Thoracic aorta (tissue), 2 donors: ENCODE measurements at regions not wholly inside any gene's neighbourhood (a gene's known extent, or its start where the extent isn't known, plus 50 kb on each side); places are given as distances from the start of the nearest gene placed in this dataset.

Source experiments
- ATAC-seq: fragments of 150-250 bp; one replicate; pipeline ENCODE4 v1.8.0; 2017; ENCODE audit warnings: low read depth; ENCODE audit not compliant: insufficient number of reproducible peaks, low FRiP score
- DNase-seq: peaks from one replicate; pipeline ENCODE4 v3.0.0-alpha.2; 2020; ENCODE audit warnings: low spot score
- H3K27ac ChIP-seq, 2 donors: fragments of 200-600 bp; sonication (generic); 1 replicate in 1 of 2; 2 replicates in 1 of 2; pipeline ENCODE4 v1.5.1; 2016; ENCODE audit warnings: mild to moderate bottlenecking in 2 of 2, moderate library complexity in 2 of 2
- H3K27me3 ChIP-seq: fragments of 200-600 bp; sonication (generic); replicated peaks from 2 replicates; pipeline ENCODE4 v1.6.0; 2016; ENCODE audit warnings: mild to moderate bottlenecking; ENCODE audit not compliant: insufficient read depth
- H3K36me3 ChIP-seq: fragments of 200-600 bp; sonication (generic); one replicate; pipeline ENCODE4 v1.5.1; 2016
- H3K4me1 ChIP-seq, 2 donors: fragments of 200-600 bp; sonication (generic); 1 replicate in 1 of 2; 2 replicates in 1 of 2; pipeline versions ENCODE4 v1.5.1 to v1.6.0; 2016; ENCODE audit warnings: low read depth in 2 of 2, mild to moderate bottlenecking in 1 of 2; ENCODE audit not compliant: control insufficient read depth in 1 of 2
- H3K4me3 ChIP-seq: fragments of 200-600 bp; sonication (generic); 2 replicates; pipeline ENCODE4 v1.5.1; 2016; ENCODE audit warnings: mild to moderate bottlenecking
- H3K9me3 ChIP-seq: fragments of 200-600 bp; sonication (generic); 2 replicates; pipeline ENCODE4 v1.5.1; 2016
- CTCF ChIP-seq: fragments of 200-600 bp; sonication (generic); IDR thresholded peaks from one replicate; pipeline ENCODE4 v1.5.1; 2019; ENCODE audit warnings: antibody characterized with exemption

DNA sequence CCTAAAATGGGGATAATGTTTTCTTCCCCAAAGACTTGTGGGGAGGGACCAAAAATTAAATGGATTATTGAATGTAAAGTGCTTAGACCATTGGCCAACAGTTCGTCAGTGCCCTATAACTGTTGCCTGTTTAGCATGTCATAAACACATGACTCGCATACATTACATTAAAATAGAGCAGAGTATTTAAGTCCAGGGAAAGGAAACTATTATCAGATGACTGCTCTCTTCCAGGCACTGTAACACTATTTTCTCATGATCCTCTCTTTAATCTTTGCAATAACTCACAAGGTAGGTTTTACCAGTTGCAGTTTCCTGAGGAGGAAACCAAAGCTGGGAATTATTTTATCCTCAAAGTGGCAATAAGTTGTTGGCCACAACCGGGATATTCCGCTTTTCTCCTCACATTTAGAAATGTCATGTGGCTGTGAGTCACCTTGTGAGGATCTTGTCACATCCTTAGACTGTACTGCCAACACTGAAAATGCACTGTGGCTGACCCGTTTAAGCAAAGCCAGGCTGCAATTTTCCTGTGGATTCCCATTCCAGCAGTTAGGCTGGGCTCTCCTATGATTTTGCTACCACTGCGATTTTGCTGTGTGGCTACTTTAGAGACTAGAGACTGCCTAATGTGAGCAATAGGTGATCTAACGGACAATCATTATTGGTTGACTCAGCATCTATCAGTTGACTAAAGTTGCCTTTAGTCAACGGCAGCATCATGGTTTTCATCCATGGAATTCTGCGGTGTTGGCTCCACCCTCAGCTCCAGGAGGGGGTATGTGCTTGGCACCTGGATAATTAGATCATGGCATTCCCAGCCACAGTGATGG lies 58.3 kb upstream of the DHX40 start:
- Histone ChIP-seq H3K36me3 (no peaks in the 10 kb centered on the region), H3K27ac (no peak overlapping the region), H3K4me3 (no peak overlapping the region), H3K4me1 (no peaks in the 10 kb centered on the region), H3K27me3 (no peaks in the 10 kb centered on the region), H3K9me3 (no peaks in the 10 kb centered on the region)
- TF ChIP-seq CTCF = no peak
- DNase-seq = no peak
- no peak for ATAC-seq

- H3K4me3 ChIP-seq = no peak overlapping the region
- no peak for DNase-seq
- no peak for TF ChIP-seq CTCF
- H3K36me3 ChIP-seq = no peaks in the 10 kb centered on the region
- no peaks in the 10 kb centered on the region for H3K27me3 ChIP-seq
- H3K4me1 ChIP-seq = no peaks in the 10 kb centered on the region
- no peaks in the 10 kb centered on the region for H3K9me3 ChIP-seq
- no peak for ATAC-seq
- no peak overlapping the region for H3K27ac ChIP-seq
These were observed 56.3 kb upstream of the DHX40 start for GRCh38 chr17:59508999-59509625.

GRCh38 chr17:59510611-59511010 lies 54.8 kb upstream of the DHX40 start:
- Histone ChIP-seq H3K36me3 (no peaks in the 10 kb centered on the region), H3K9me3 (no peaks in the 10 kb centered on the region), H3K27me3 (no peaks in the 10 kb centered on the region), H3K27ac (no peak overlapping the region), H3K4me1 (no peaks in the 10 kb centered on the region), H3K4me3 (no peak overlapping the region)
- TF ChIP-seq CTCF = no peak
- no peak for DNase-seq
- ATAC-seq = no peak

DNA sequence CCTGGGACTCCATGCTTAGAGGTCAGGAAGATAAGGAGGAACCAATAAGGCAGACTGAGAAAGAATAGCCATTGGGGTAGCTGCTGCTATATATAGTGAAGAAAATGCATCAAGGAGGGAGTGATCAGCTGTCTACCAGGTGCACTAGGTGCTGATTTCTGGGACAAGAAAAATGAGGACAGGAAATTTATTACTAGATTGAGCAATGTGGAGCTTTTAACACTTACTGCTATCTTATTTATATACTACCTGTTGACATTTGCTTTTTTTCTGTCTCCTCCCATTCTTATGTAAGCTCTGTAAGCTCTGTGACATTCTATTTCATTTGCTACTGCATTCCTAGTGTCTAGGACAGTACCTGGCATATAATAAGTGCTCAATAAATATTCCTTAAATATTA lies 53.7 kb upstream of the DHX40 start:
- no peaks in the 10 kb centered on the region for H3K27me3 ChIP-seq
- DNase-seq (no peak), ATAC-seq (no peak)
- no peaks in the 10 kb centered on the region for H3K36me3 ChIP-seq
- TF ChIP-seq CTCF = no peak
- H3K27ac ChIP-seq = no peak overlapping the region
- no peak overlapping the region for H3K4me3 ChIP-seq
- no peaks in the 10 kb centered on the region for H3K4me1 ChIP-seq
- H3K9me3 ChIP-seq = no peaks in the 10 kb centered on the region

DNA sequence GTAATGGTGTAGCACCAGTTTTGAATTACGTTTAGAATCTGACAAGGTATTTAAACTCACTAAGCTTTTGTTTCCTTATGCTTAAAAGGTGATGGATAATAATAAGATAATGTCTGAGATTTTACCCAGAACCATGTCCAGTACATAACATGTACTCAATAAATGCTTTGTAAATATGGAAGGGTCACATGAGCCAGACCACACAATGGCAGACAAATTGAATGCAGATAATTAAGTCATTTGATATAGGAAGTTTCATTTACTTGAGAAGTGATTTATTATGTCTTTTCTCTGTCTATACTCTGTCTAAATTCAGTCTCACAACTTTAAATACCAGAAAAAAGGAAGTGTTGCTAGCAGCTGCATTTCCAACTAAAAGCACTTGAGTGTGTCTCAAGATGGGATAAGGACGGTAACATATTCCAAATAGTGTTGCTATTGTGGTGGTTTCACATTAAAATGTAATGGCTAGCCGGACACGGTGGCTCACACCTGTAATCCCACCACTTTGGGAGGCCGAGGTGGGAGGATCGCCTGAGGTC lies 52.5 kb upstream of the DHX40 start:
- Histone ChIP-seq H3K36me3 (no peaks in the 10 kb centered on the region), H3K27ac (no peak overlapping the region), H3K9me3 (no peaks in the 10 kb centered on the region), H3K4me1 (no peaks in the 10 kb centered on the region), H3K27me3 (no peaks in the 10 kb centered on the region), H3K4me3 (no peak overlapping the region)
- DNase-seq = no peak
- TF ChIP-seq CTCF = no peak
- no peak for ATAC-seq
